ENCODE measurements at regions not wholly inside any gene's neighbourhood (a gene's known extent, or its start where the extent isn't known, plus 50 kb on each side); places are given as distances from the start of the nearest gene placed in this dataset.

DNA sequence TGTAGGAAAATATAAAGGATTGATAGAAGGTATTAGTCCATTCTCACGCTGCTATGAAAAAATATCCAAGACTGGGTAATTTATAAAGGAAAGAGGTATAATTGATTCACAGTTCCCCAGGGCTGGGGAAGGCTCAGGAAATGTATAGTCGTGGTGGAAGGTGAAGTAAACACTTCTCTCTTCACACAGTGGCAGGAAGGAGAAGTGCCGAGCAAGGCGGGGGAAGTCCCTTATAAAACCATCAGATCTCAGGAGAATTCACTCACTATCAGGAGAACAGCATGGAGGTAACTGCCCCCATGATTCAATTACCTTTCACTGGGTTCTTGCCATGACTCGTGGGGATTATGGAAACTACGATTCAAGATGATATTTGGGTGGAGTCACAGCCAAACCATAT is 1806.0 kb downstream of the MRPL39 start:
- TF ChIP-seq, protein P1, sequence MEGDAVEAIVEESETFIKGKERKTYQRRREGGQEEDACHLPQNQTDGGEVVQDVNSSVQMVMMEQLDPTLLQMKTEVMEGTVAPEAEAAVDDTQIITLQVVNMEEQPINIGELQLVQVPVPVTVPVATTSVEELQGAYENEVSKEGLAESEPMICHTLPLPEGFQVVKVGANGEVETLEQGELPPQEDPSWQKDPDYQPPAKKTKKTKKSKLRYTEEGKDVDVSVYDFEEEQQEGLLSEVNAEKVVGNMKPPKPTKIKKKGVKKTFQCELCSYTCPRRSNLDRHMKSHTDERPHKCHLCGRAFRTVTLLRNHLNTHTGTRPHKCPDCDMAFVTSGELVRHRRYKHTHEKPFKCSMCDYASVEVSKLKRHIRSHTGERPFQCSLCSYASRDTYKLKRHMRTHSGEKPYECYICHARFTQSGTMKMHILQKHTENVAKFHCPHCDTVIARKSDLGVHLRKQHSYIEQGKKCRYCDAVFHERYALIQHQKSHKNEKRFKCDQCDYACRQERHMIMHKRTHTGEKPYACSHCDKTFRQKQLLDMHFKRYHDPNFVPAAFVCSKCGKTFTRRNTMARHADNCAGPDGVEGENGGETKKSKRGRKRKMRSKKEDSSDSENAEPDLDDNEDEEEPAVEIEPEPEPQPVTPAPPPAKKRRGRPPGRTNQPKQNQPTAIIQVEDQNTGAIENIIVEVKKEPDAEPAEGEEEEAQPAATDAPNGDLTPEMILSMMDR (IDR thresholded peaks at IDR 0.05), result no peak
- Histone ChIP-seq H3K4me1 (ENCODE audit: control insufficient read depth in 1 of 2, low read depth in 2 of 2) (no peaks in the 10 kb centered on the region), H3K36me3 (no peaks in the 10 kb centered on the region), H3K4me3 (no peak overlapping the region), H3K27ac (no peak overlapping the region), H3K27me3 (replicated peaks; ENCODE audit: insufficient read depth) (no peaks in the 10 kb centered on the region), H3K9me3 (no peaks in the 10 kb centered on the region)
- no peak for DNase-seq (ENCODE audit: low spot score)
- no peak for ATAC-seq (ENCODE audit: insufficient number of reproducible peaks, low FRiP score, low read depth)

DNA sequence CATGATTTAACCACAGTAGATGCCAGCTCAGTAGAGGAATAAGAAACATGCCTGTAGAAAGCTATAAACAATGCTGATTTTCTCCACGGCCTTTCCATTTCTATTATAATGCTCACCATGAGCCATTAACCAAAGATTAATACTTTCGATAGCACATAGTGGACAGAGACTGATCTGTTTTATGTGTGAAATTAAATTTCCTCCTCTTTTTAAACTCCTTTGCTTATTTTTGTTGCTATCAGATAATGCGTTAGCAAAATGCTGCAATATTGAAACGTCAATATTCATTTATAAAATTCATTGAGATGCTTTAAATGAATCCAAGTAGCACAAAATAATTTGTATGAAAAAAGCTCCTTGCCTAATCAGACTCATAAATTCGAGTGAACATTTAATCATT is 1807.9 kb downstream of the MRPL39 start:
- ATAC-seq (ENCODE audit: insufficient number of reproducible peaks, low FRiP score, low read depth), result no peak

DNA sequence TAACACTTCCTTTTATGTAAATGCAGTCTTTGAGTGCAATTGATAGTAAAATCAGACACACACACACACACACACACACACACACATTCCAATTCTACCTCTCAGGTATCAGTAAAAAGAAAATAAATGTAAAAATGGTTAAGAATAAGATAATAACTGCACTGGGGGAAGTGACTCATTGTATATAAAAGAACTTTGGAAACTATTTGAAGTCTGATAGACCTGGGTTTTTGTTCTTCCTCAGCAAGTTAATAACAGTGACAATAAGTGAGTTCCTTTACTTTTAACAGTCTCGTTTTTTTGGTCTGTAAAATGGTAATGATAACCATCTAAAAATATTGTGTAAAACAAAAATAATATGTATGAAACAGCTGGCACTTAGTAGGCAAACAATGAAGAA is 1815.0 kb downstream of the MRPL39 start:
- Histone ChIP-seq H3K36me3 (no peaks in the 10 kb centered on the region), H3K4me1 (ENCODE audit: control insufficient read depth in 1 of 2, low read depth in 2 of 2) (no peaks in the 10 kb centered on the region), H3K27ac (no peak overlapping the region), H3K27me3 (replicated peaks; ENCODE audit: insufficient read depth) (no peaks in the 10 kb centered on the region), H3K9me3 (no peaks in the 10 kb centered on the region), H3K4me3 (no peak overlapping the region)
- DNase-seq (ENCODE audit: low spot score) (no peak), ATAC-seq (ENCODE audit: insufficient number of reproducible peaks, low FRiP score, low read depth) (no peak)
- TF ChIP-seq, protein P1 (IDR thresholded peaks at IDR 0.05), result no peak

More for the DNA sequence above, 1807.9 kb downstream of the MRPL39 start:
- Histone ChIP-seq H3K36me3 (no peaks in the 10 kb centered on the region), H3K4me3 (no peak overlapping the region), H3K27ac (no peak overlapping the region), H3K9me3 (no peaks in the 10 kb centered on the region), H3K27me3 (replicated peaks; ENCODE audit: insufficient read depth) (no peaks in the 10 kb centered on the region), H3K4me1 (ENCODE audit: control insufficient read depth in 1 of 2, low read depth in 2 of 2) (no peaks in the 10 kb centered on the region)
- TF ChIP-seq, protein P1 (IDR thresholded peaks at IDR 0.05), result no peak
- DNase-seq (ENCODE audit: low spot score), result no peak

DNA sequence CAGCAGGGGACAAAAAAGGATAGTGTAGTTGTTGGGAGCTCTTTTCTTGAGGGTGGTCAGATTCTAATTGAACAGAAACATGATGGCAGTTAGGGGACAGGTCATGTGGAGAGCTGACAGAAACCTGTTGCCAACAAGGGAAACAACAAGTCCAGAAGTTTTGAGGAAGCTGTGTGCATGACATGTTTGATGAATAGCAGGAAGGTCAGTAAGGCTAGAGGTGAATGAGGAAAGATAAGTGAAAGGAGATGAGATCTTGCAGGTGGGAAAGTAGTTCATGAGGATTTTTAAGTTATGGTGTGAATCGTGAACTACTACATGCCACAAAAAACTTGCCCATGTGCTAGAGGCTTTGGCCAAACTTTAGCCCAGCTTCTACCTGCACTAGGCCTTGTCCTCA is 1817.4 kb downstream of the MRPL39 start:
- Histone ChIP-seq H3K4me3 (no peak overlapping the region), H3K9me3 (no peaks in the 10 kb centered on the region), H3K4me1 (ENCODE audit: control insufficient read depth in 1 of 2, low read depth in 2 of 2) (no peaks in the 10 kb centered on the region), H3K27ac (no peak overlapping the region), H3K27me3 (replicated peaks; ENCODE audit: insufficient read depth) (no peaks in the 10 kb centered on the region), H3K36me3 (no peaks in the 10 kb centered on the region)
- DNase-seq (ENCODE audit: low spot score) (no peak), ATAC-seq (ENCODE audit: insufficient number of reproducible peaks, low FRiP score, low read depth) (no peak)
- TF ChIP-seq, protein P1 (IDR thresholded peaks at IDR 0.05), result no peak

DNA sequence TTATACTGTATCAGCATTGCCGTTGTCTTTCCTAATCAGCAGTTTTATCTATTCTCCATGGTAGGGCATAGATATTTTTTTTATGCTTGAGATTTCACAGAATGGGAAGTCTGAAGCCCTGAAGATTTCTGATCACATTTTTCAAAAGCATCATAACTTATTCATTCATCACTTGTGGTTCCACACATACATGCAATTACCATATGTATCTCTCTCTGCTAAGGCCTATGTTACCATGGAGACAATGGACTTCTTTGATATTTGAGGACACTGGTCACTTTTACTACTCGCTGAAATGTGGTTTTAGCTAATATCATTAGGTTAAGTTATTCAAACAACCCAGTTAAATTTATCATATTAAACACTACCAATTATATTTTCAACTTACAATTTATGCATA is 1827.0 kb downstream of the MRPL39 start:
- H3K36me3 ChIP-seq, result no peaks in the 10 kb centered on the region
- no peak overlapping the region for H3K27ac ChIP-seq
- no peaks in the 10 kb centered on the region for H3K27me3 ChIP-seq (replicated peaks; ENCODE audit: insufficient read depth)
- DNase-seq (ENCODE audit: low spot score) (no peak), ATAC-seq (ENCODE audit: insufficient number of reproducible peaks, low FRiP score, low read depth) (no peak)
- no peak overlapping the region for H3K4me3 ChIP-seq
- no peaks in the 10 kb centered on the region for H3K4me1 ChIP-seq (ENCODE audit: control insufficient read depth in 1 of 2, low read depth in 2 of 2)
- no peaks in the 10 kb centered on the region for H3K9me3 ChIP-seq
- TF ChIP-seq, protein P1 (IDR thresholded peaks at IDR 0.05), result no peak
